ENCODE measurements at regions not wholly inside any gene's neighbourhood (a gene's known extent, or its start where the extent isn't known, plus 50 kb on each side); places are given as distances from the start of the nearest gene placed in this dataset.

DNA sequence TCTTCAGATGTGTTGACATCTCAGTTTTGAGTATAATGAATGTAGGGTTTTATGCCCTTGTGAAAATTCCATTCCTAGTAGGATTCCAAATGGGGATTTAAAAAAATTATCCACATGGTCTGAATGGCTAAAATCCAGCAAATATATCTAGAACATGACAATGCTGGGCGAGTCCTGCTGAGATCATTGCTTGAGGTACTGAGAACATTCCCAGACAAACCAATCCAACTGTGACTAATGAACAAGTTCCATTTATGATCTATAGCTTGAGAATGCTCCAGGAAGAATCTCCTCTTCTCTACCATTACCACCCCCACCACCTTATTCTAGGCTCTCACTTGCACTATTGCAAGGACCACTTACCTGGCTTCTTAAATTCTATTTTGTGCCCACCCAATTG is 77.2 kb upstream of the IL1RAPL2 start:
- TF ChIP-seq, protein P1, sequence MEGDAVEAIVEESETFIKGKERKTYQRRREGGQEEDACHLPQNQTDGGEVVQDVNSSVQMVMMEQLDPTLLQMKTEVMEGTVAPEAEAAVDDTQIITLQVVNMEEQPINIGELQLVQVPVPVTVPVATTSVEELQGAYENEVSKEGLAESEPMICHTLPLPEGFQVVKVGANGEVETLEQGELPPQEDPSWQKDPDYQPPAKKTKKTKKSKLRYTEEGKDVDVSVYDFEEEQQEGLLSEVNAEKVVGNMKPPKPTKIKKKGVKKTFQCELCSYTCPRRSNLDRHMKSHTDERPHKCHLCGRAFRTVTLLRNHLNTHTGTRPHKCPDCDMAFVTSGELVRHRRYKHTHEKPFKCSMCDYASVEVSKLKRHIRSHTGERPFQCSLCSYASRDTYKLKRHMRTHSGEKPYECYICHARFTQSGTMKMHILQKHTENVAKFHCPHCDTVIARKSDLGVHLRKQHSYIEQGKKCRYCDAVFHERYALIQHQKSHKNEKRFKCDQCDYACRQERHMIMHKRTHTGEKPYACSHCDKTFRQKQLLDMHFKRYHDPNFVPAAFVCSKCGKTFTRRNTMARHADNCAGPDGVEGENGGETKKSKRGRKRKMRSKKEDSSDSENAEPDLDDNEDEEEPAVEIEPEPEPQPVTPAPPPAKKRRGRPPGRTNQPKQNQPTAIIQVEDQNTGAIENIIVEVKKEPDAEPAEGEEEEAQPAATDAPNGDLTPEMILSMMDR (IDR thresholded peaks at IDR 0.05; ENCODE audit: control extremely low read depth in 1 of 3, insufficient read depth in 1 of 3, low read depth in 1 of 3, low read length in 3 of 3) = no peak
- TF ChIP-seq EP300 (IDR thresholded peaks at IDR 0.05; ENCODE audit: borderline replicate concordance in 1 of 2, low read depth in 2 of 2, low read length in 2 of 2) = no peak
- TF ChIP-seq, protein P2, sequence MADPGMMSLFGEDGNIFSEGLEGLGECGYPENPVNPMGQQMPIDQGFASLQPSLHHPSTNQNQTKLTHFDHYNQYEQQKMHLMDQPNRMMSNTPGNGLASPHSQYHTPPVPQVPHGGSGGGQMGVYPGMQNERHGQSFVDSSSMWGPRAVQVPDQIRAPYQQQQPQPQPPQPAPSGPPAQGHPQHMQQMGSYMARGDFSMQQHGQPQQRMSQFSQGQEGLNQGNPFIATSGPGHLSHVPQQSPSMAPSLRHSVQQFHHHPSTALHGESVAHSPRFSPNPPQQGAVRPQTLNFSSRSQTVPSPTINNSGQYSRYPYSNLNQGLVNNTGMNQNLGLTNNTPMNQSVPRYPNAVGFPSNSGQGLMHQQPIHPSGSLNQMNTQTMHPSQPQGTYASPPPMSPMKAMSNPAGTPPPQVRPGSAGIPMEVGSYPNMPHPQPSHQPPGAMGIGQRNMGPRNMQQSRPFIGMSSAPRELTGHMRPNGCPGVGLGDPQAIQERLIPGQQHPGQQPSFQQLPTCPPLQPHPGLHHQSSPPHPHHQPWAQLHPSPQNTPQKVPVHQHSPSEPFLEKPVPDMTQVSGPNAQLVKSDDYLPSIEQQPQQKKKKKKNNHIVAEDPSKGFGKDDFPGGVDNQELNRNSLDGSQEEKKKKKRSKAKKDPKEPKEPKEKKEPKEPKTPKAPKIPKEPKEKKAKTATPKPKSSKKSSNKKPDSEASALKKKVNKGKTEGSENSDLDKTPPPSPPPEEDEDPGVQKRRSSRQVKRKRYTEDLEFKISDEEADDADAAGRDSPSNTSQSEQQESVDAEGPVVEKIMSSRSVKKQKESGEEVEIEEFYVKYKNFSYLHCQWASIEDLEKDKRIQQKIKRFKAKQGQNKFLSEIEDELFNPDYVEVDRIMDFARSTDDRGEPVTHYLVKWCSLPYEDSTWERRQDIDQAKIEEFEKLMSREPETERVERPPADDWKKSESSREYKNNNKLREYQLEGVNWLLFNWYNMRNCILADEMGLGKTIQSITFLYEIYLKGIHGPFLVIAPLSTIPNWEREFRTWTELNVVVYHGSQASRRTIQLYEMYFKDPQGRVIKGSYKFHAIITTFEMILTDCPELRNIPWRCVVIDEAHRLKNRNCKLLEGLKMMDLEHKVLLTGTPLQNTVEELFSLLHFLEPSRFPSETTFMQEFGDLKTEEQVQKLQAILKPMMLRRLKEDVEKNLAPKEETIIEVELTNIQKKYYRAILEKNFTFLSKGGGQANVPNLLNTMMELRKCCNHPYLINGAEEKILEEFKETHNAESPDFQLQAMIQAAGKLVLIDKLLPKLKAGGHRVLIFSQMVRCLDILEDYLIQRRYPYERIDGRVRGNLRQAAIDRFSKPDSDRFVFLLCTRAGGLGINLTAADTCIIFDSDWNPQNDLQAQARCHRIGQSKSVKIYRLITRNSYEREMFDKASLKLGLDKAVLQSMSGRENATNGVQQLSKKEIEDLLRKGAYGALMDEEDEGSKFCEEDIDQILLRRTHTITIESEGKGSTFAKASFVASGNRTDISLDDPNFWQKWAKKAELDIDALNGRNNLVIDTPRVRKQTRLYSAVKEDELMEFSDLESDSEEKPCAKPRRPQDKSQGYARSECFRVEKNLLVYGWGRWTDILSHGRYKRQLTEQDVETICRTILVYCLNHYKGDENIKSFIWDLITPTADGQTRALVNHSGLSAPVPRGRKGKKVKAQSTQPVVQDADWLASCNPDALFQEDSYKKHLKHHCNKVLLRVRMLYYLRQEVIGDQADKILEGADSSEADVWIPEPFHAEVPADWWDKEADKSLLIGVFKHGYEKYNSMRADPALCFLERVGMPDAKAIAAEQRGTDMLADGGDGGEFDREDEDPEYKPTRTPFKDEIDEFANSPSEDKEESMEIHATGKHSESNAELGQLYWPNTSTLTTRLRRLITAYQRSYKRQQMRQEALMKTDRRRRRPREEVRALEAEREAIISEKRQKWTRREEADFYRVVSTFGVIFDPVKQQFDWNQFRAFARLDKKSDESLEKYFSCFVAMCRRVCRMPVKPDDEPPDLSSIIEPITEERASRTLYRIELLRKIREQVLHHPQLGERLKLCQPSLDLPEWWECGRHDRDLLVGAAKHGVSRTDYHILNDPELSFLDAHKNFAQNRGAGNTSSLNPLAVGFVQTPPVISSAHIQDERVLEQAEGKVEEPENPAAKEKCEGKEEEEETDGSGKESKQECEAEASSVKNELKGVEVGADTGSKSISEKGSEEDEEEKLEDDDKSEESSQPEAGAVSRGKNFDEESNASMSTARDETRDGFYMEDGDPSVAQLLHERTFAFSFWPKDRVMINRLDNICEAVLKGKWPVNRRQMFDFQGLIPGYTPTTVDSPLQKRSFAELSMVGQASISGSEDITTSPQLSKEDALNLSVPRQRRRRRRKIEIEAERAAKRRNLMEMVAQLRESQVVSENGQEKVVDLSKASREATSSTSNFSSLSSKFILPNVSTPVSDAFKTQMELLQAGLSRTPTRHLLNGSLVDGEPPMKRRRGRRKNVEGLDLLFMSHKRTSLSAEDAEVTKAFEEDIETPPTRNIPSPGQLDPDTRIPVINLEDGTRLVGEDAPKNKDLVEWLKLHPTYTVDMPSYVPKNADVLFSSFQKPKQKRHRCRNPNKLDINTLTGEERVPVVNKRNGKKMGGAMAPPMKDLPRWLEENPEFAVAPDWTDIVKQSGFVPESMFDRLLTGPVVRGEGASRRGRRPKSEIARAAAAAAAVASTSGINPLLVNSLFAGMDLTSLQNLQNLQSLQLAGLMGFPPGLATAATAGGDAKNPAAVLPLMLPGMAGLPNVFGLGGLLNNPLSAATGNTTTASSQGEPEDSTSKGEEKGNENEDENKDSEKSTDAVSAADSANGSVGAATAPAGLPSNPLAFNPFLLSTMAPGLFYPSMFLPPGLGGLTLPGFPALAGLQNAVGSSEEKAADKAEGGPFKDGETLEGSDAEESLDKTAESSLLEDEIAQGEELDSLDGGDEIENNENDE (IDR thresholded peaks at IDR 0.05; ENCODE audit: insufficient replicate concordance, low read length) = no peak
- no peak for TF ChIP-seq POLR2A (IDR thresholded peaks at IDR 0.05; ENCODE audit: control extremely low read depth in 1 of 2, low read depth in 2 of 2, low read length in 2 of 2)
- TF ChIP-seq YY1 (IDR thresholded peaks at IDR 0.05; ENCODE audit: low read depth, low read length) = no peak
- TF ChIP-seq JUND (IDR thresholded peaks at IDR 0.05; ENCODE audit: low read length) = no peak

Data from H1 (cell line).